Activated CD4-positive, alpha-beta T cell treated with anti-CD3 and anti-CD28 coated beads for 36 hours (primary cell): ENCODE measurements at regions not wholly inside any gene's neighbourhood (a gene's known extent, or its start where the extent isn't known, plus 50 kb on each side); places are given as distances from the start of the nearest gene placed in this dataset.
"Not testable (repeated sequence)": the region's sequence is repeated elsewhere in the genome, so short reads cannot be mapped to it uniquely, and the experiment has no call there.

Experiments used
- ATAC-seq: fragments of 200-7000 bp; cut with Tn5 transposase; one replicate; pipeline ENCODE4 v1.10.0; 2021; ENCODE audit warnings: mild to moderate bottlenecking, moderate library complexity
- CTCF ChIA-PET: fragments of 350-600 bp; sonication (Branson Sonifier 250); formaldehyde crosslinking; loops from one replicate; lab custom pipeline; 2021; ENCODE audit warnings: antibody characterized with exemption; lab: Charles Lee
- POLR2A ChIA-PET: fragments of 350-600 bp; sonication (Branson Sonifier 250); formaldehyde crosslinking; loops from one replicate; lab custom pipeline; 2021; ENCODE audit warnings: antibody characterized with exemption, inconsistent platforms; lab: Charles Lee
- DNase-seq: peaks from one replicate; pipeline ENCODE4 v3.0.0-alpha.2; 2020
- H3K27ac Mint-ChIP-seq: one replicate; pipeline ENCODE4 v1.8.0; 2021; ENCODE audit warnings: mixed read lengths
- H3K27me3 Mint-ChIP-seq: one replicate; pipeline ENCODE4 v1.8.0; 2021; ENCODE audit warnings: mixed read lengths
- H3K36me3 Mint-ChIP-seq: one replicate; pipeline ENCODE4 v1.8.0; 2021; ENCODE audit warnings: low read depth, mixed read lengths
- H3K4me1 Mint-ChIP-seq: one replicate; pipeline ENCODE4 v1.8.0; 2021; ENCODE audit warnings: mixed read lengths
- H3K4me3 Mint-ChIP-seq: one replicate; pipeline ENCODE4 v1.8.0; 2021; ENCODE audit warnings: mild to moderate bottlenecking, moderate library complexity, mixed read lengths
- H3K9me3 Mint-ChIP-seq: one replicate; pipeline ENCODE4 v1.8.0; 2021; ENCODE audit warnings: low read depth, mixed read lengths
- intact Hi-C, 2 experiments: fragments of 100-400 bp; cut with DNase I in 1 of 2; cut with micrococcal nuclease in 1 of 2; formaldehyde crosslinking; loops; one replicate each; pipeline versions ENCODE4 v1.14.2 to v1.15.1; 2022 to 2024; cut with DNase I, micrococcal nuclease

GRCh38 chr10:63675171-63675570 is 154.0 kb downstream of the REEP3 start:
- peaks cover 2% of the 10 kb centered on the region for H3K4me1 Mint-ChIP-seq
- no peaks in the 10 kb centered on the region for H3K36me3 Mint-ChIP-seq
- H3K27ac Mint-ChIP-seq: no peak overlapping the region
- ATAC-seq (no peak), DNase-seq (no peak)
- ChIA-PET POLR2A (no interaction called here), CTCF (interaction anchor here (0.7 to 3.5 kb wide), 3 partner anchors 21 to 64 kb away, joined by 3 to 9 read pairs (median 3); no protein-coding TSS in a partner anchor)
- intact Hi-C loops: no loop called here
- no peaks in the 10 kb centered on the region for H3K27me3 Mint-ChIP-seq
- no peaks in the 10 kb centered on the region for H3K9me3 Mint-ChIP-seq
- no peak overlapping the region for H3K4me3 Mint-ChIP-seq

GRCh38 chr10:63677001-63677400 is 155.8 kb downstream of the REEP3 start:
- H3K27me3 Mint-ChIP-seq: no peaks in the 10 kb centered on the region
- CTCF ChIA-PET: interaction anchor here (1.1 to 1.7 kb wide), 2 partner anchors 16 to 43 kb away, joined by 3 to 5 read pairs; no protein-coding TSS in a partner anchor
- intact Hi-C loops: no loop called here
- POLR2A ChIA-PET: no interaction called here
- no peaks in the 10 kb centered on the region for H3K36me3 Mint-ChIP-seq
- H3K4me3 Mint-ChIP-seq: no peak overlapping the region
- H3K4me1 Mint-ChIP-seq: no peaks in the 10 kb centered on the region
- no peak for ATAC-seq
- H3K27ac Mint-ChIP-seq: no peak overlapping the region
- DNase-seq: no peak
- H3K9me3 Mint-ChIP-seq: no peaks in the 10 kb centered on the region

- H3K9me3 Mint-ChIP-seq, H3K4me3 Mint-ChIP-seq, H3K27ac Mint-ChIP-seq, intact Hi-C loops, H3K27me3 Mint-ChIP-seq, CTCF ChIA-PET, H3K36me3 Mint-ChIP-seq, POLR2A ChIA-PET, DNase-seq, ATAC-seq: not testable (repeated sequence)
- H3K4me1 Mint-ChIP-seq: peaks cover 16% of the 10 kb centered on the region
Measured at GRCh38 chr10:63680545-63680944, 159.3 kb downstream of the REEP3 start.

GRCh38 chr10:63681993-63682697 is 160.9 kb downstream of the REEP3 start:
- ATAC-seq (peak; percentile 55), DNase-seq (no peak)
- Mint-ChIP-seq H3K27me3 (peaks cover 2% of the 10 kb centered on the region), H3K9me3 (no peaks in the 10 kb centered on the region), H3K27ac (no peak overlapping the region), H3K4me1 (peaks cover 16% of the 10 kb centered on the region), H3K36me3 (no peaks in the 10 kb centered on the region), H3K4me3 (no peak overlapping the region)
- POLR2A ChIA-PET: no interaction called here
- intact Hi-C loops: loop anchor here in 1 of 2 experiments (2.0 kb wide), 1 partner anchor 19 kb away; no protein-coding TSS in a partner anchor
- CTCF ChIA-PET: interaction anchor here (0.6 kb wide), 1 partner anchor 332 kb away, joined by 4 read pairs; no protein-coding TSS in a partner anchor

GRCh38 chr10:63682698-63683052 is 161.5 kb downstream of the REEP3 start:
- H3K36me3 Mint-ChIP-seq, H3K27ac Mint-ChIP-seq, H3K27me3 Mint-ChIP-seq, DNase-seq, ATAC-seq, H3K4me3 Mint-ChIP-seq, H3K9me3 Mint-ChIP-seq, POLR2A ChIA-PET: not testable (repeated sequence)
- CTCF ChIA-PET: interaction anchor here (0.6 to 1.4 kb wide), 3 partner anchors 33 to 332 kb away, joined by 3 to 4 read pairs (median 3); no protein-coding TSS in a partner anchor
- intact Hi-C loops: loop anchor here in 1 of 2 experiments (2.0 kb wide), 1 partner anchor 18 kb away; no protein-coding TSS in a partner anchor
- peaks cover 16% of the 10 kb centered on the region for H3K4me1 Mint-ChIP-seq

GRCh38 chr10:63683223-63683622 is 162.0 kb downstream of the REEP3 start:
- Mint-ChIP-seq H3K27me3 (peaks cover 2% of the 10 kb centered on the region), H3K36me3 (no peaks in the 10 kb centered on the region), H3K4me3 (no peak overlapping the region), H3K9me3 (no peaks in the 10 kb centered on the region), H3K27ac (no peak overlapping the region), H3K4me1 (peaks cover 16% of the 10 kb centered on the region)
- ChIA-PET CTCF (interaction anchor here (0.8 to 1.4 kb wide), 2 partner anchors 33 to 201 kb away, joined by 3 read pairs; no protein-coding TSS in a partner anchor), POLR2A (interaction anchor here (0.7 kb wide), 1 partner anchor 116 kb away, joined by 4 read pairs; no protein-coding TSS in a partner anchor)
- no peak for DNase-seq
- ATAC-seq: peak; percentile 39
- intact Hi-C loops: loop anchor here in 1 of 2 experiments (2.0 kb wide), 1 partner anchor 18 kb away; no protein-coding TSS in a partner anchor

GRCh38 chr10:63683686-63684085 is 162.5 kb downstream of the REEP3 start:
- peaks cover 16% of the 10 kb centered on the region for H3K4me1 Mint-ChIP-seq
- H3K27me3 Mint-ChIP-seq: peaks cover 2% of the 10 kb centered on the region
- no peak overlapping the region for H3K4me3 Mint-ChIP-seq
- DNase-seq: no peak
- POLR2A ChIA-PET: interaction anchor here (0.7 kb wide), 1 partner anchor 116 kb away, joined by 4 read pairs; no protein-coding TSS in a partner anchor
- CTCF ChIA-PET: interaction anchor here (0.8 to 1.4 kb wide), 2 partner anchors 32 to 202 kb away, joined by 3 read pairs; no protein-coding TSS in a partner anchor
- H3K27ac Mint-ChIP-seq: no peak overlapping the region
- intact Hi-C loops: loop anchor here in 1 of 2 experiments (2.0 kb wide), 1 partner anchor 17 kb away; no protein-coding TSS in a partner anchor
- no peaks in the 10 kb centered on the region for H3K36me3 Mint-ChIP-seq
- H3K9me3 Mint-ChIP-seq: no peaks in the 10 kb centered on the region
- no peak for ATAC-seq

GRCh38 chr10:63684257-63684936 is 163.2 kb downstream of the REEP3 start:
- ATAC-seq: no peak
- Mint-ChIP-seq H3K4me3 (no peak overlapping the region), H3K27me3 (peaks cover 2% of the 10 kb centered on the region), H3K9me3 (no peaks in the 10 kb centered on the region), H3K27ac (no peak overlapping the region), H3K36me3 (no peaks in the 10 kb centered on the region), H3K4me1 (peaks cover 16% of the 10 kb centered on the region)
- POLR2A ChIA-PET: no interaction called here
- no peak for DNase-seq
- intact Hi-C loops: no loop called here
- CTCF ChIA-PET: interaction anchor here (0.9 to 1.4 kb wide), 2 partner anchors 12 to 36 kb away, joined by 3 read pairs; no protein-coding TSS in a partner anchor

GRCh38 chr10:63689768-63690167 is 168.6 kb downstream of the REEP3 start:
- intact Hi-C loops: no loop called here
- no peak overlapping the region for H3K27ac Mint-ChIP-seq
- no peaks in the 10 kb centered on the region for H3K36me3 Mint-ChIP-seq
- ChIA-PET CTCF (interaction anchor here (0.6 to 1.3 kb wide), 3 partner anchors 139 to 1564 kb away, joined by 4 to 5 read pairs (median 4); no protein-coding TSS in a partner anchor), POLR2A (interaction anchor here (0.6 kb wide), 1 partner anchor 192 kb away, joined by 3 read pairs; no protein-coding TSS in a partner anchor)
- peaks cover 2% of the 10 kb centered on the region for H3K27me3 Mint-ChIP-seq
- H3K9me3 Mint-ChIP-seq: peaks cover 13% of the 10 kb centered on the region
- no peak for ATAC-seq
- DNase-seq: no peak
- no peaks in the 10 kb centered on the region for H3K4me1 Mint-ChIP-seq
- H3K4me3 Mint-ChIP-seq: no peak overlapping the region

DNA sequence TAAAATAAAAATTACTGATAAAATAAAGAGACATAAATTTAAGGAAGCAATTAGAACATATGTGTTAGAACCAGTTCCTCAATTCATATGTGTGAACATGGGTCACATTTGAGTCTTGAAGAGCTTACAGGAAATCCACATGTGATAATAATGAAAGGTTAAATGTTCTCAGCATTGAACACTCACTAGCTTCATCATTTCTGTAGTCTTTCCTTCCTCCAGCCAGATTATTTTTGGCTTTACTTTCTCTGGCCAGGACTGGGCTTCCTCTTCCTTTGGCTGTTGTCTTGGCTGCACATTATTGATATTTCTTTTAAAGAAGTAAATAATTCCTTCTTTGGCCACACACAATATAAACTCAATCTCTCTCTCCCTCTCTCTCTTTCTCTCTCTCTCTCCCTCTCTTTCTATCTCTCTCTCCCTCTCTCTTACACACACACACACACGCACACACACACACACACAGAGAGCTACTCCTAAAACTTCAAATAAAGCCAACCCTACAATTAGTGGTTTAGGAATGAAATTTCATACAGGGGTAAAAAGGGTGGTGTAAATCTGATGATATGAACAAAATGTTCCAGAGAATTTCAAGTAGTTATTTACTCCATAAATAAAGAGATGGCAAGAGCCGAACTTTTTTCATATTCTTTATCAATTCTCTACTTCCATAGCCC is 171.2 kb downstream of the REEP3 start:
- Mint-ChIP-seq H3K4me1 (no peaks in the 10 kb centered on the region), H3K36me3 (no peaks in the 10 kb centered on the region), H3K27ac (no peak overlapping the region), H3K9me3 (peaks cover 13% of the 10 kb centered on the region), H3K4me3 (no peak overlapping the region), H3K27me3 (peaks cover 2% of the 10 kb centered on the region)
- no peak for DNase-seq
- ChIA-PET POLR2A (no interaction called here), CTCF (no interaction called here)
- ATAC-seq: no peak
- intact Hi-C loops: no loop called here

- H3K27ac Mint-ChIP-seq, H3K4me3 Mint-ChIP-seq, DNase-seq, H3K36me3 Mint-ChIP-seq, CTCF ChIA-PET, H3K4me1 Mint-ChIP-seq, intact Hi-C loops, ATAC-seq, POLR2A ChIA-PET, H3K27me3 Mint-ChIP-seq: not testable (repeated sequence)
- H3K9me3 Mint-ChIP-seq: peaks cover 13% of the 10 kb centered on the region
Measured at GRCh38 chr10:63693021-63693420, 171.8 kb downstream of the REEP3 start.
